CD4-positive, alpha-beta T cell treated with Interleukin-6 for 4 hours (primary cell): ENCODE measurements at regions not wholly inside any gene's neighbourhood (a gene's known extent, or its start where the extent isn't known, plus 50 kb on each side); places are given as distances from the start of the nearest gene placed in this dataset.
A peak's percentile ranks its signal among the peaks of the same experiment; 100 is the strongest.
"Not testable (repeated sequence)": the region's sequence is repeated elsewhere in the genome, so short reads cannot be mapped to it uniquely, and the experiment has no call there.

Source experiments
- DNase-seq: peaks from one replicate; pipeline ENCODE4 v3.0.0-alpha.2; 2020; ENCODE audit warnings: mixed read lengths

DNA sequence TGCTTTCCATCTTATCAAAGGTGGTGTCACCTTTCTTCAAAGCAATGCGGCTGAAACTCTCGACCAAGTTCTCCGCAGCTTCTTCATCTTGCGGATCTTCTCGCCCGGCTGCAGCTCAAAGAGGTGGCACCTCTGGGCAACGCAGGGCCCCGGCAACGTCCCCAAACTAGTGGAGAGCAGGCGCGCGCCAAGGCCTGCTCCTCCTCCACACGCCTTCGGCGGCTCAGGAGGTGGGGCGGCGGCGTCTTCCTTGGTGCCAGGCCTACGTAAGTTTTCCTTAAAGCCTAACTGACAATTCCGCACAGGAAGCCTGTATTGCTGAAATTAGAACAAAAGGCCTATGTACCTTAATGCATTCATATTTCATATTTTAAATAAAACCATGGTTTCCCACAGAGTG, 112.0 kb downstream of the TMX1 start:
- DNase-seq = no peak

GRCh38 chr14:51353901-51354300, 113.9 kb downstream of the TMX1 start:
- no peak for DNase-seq

DNA sequence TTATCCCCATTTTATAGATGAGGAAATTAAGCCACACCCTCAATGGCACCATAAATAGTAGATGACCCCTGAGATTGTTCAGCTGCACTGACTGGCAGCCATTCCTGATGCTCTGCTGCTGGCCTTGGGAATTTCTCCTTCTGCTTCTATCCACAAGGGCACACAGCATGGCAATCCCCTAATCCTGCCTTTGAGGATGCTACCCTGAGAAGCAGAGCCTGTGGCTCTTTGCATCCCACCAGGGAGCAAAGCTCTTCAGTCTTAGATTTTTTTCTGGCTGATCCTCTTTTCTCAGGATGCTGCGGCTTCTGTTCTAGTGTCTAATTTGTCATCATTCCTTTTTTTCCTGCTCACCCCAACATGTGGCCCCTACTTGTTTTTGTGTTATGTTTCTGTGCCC, 114.8 kb downstream of the TMX1 start:
- DNase-seq = no peak

GRCh38 chr14:51356381-51356780, 116.3 kb downstream of the TMX1 start:
- DNase-seq = no peak

DNA sequence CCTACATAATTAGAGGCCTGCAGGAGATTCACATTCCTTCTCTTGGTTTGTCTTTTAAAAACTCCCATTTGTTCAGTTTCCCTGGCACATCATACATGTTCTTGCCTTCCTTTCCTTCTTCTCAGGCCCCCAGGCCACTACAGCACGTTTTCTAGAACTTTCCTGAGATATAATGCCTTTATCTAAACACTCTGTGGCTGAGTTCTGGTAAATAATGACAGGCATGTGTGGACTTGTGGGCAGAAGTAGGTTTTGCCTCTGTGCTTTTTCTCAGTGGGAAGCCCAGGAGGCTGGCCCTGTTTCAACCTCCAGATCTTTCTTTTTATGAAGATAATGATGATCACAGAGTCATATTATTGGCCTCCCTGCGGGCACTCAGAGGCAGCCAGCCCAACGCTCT, 117.2 kb downstream of the TMX1 start:
- DNase-seq = no peak

GRCh38 chr14:51360592-51360991, 120.5 kb downstream of the TMX1 start:
- DNase-seq = no peak

DNA sequence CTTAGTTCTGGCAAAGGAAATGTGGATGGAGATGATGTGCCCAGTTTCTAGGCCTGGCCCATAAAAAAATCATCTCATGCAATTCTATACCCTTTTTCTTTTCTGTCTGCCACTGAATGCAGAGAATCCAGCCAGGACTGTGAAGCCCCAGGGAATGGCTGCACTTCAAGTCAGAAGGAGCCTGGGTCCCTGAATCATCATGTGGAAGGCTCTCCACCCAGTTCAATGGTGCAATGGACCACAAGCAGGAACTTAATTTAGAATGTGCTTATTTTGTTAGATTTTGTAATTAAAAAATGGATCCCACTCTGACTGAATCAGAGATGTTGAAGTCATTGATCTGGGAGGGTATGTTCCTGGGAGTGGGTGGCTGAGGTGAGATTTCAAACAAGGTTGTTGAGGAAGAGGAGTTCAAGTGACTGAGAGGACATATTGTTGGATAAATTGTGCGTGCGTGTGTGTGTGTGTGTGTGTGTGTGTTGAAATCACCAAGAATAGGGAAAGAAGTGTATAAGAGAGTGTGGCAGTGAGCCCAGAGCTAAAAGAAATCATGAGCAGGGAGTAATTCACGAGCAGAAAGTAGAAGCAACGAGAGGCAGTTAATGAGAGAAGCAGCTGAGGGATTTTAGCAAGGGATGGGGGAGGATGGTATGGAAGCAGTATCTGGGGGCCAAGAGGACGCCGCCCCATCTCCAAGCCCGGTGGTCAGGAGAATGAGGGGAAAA, 125.4 kb downstream of the TMX1 start:
- DNase-seq = no peak

DNA sequence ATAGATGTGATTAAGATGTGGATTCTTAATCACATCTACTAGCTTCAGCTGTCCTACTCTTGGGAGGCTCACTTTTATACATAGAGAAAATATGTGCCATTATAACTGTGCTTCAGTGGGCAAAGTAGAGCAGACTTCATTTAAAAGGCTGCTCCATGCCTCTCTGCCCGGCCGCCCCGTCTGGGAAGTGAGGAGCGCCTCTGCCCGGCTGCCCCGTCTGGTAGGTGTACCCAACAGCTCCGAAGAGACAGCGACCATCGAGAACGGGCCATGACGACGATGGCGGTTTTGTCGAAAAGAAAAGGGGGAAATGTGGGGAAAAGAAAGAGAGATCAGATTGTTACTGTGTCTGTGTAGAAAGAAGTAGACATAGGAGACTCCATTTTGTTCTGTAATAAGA, 126.4 kb downstream of the TMX1 start:
- not testable (repeated sequence) for DNase-seq

DNA sequence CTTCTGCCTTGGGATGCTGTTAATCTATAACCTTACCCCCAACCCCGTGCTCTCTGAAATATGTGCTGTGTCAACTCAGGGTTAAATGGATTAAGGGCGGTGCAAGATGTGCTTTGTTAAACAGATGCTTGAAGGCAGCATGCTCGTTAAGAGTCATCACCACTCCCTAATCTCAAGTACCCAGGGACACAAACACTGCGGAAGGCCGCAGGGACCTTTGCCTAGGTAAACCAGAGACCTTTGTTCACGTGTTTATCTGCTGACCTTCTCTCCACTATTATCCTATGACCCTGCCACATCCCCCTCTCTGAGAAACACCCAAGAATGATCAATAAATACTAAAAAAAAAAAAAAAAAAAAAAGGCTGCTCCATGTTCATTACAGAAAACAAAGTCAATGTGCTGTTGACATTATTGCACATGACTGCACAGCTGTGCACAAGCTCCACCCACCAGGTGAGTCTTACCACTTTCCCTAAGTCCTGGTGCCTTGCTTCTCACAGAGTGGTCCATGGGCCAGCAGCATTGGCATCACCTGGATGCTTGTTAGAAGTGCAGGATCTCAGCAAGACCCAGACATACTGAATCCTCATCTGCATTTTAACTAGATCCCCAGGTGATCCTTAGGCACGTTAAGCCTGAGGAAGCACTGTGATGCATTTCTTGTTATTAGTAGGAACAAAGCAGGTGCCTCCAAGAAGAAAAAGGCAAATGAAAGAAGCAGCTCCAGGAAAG, 127.0 kb downstream of the TMX1 start:
- not testable (repeated sequence) for DNase-seq

DNA sequence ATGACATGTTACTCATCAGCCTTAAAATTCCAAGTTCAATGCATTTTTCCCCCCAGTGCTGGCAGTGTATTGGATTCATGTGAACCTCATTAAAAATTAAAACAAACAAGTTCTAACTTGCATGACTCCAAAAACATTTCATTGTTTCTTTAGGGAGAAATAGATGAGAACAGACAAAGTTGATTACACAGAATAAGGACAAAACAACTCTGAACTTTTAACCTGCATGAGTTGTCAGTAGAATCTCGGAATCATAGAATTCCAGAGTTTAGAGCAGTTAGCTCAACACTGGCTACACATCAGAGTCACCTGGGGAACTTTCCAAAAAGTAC, 127.5 kb downstream of the TMX1 start:
- no peak for DNase-seq

- no peak for DNase-seq
Measured at GRCh38 chr14:51368721-51369163, 128.7 kb downstream of the TMX1 start.

DNA sequence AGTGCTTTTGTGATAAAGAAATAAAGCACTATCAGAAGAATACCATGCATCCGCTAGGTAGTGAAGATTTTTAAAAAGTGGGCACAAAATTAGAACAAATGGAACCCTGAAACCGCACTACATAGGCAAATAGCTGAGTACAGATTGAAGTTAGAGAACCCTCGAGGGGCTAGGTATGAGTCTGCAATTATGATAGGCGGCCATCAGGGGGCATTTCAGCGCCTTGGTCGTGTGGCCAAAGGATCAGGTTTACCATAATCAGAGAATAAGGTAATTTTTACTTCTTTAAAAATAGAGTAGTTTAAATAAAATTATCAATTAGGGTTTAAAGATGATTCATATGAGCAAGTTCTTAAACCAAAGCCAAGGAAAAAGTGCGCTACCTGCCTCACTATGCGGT, 129.8 kb downstream of the TMX1 start:
- DNase-seq = peak; percentile 35

- DNase-seq = no peak
Measured at GRCh38 chr14:51370758-51371386, 130.8 kb downstream of the TMX1 start.

- not testable (repeated sequence) for DNase-seq
Measured at GRCh38 chr14:51377186-51377585, 137.1 kb downstream of the TMX1 start.

DNA sequence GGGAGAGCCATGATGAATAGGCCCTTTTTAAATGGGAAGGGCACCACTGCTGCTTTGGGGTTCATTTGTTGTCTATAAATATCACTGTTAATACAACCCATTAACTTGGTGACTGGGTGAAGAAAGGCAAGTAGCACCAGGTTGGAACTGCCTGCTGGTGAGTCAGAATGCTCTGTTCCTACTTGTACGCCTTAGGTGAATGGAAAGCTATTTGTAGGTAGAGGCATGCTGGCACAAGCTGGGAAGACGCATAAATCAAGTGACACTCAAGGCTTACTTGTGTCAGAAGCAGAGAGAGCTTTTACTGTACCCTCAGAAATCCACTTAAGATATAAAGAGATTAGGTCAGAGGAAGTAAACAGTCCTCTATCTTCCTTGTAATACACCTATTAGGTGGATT, 142.5 kb downstream of the TMX1 start:
- DNase-seq = no peak

GRCh38 chr14:51386411-51386810, 146.4 kb downstream of the TMX1 start:
- no peak for DNase-seq

DNA sequence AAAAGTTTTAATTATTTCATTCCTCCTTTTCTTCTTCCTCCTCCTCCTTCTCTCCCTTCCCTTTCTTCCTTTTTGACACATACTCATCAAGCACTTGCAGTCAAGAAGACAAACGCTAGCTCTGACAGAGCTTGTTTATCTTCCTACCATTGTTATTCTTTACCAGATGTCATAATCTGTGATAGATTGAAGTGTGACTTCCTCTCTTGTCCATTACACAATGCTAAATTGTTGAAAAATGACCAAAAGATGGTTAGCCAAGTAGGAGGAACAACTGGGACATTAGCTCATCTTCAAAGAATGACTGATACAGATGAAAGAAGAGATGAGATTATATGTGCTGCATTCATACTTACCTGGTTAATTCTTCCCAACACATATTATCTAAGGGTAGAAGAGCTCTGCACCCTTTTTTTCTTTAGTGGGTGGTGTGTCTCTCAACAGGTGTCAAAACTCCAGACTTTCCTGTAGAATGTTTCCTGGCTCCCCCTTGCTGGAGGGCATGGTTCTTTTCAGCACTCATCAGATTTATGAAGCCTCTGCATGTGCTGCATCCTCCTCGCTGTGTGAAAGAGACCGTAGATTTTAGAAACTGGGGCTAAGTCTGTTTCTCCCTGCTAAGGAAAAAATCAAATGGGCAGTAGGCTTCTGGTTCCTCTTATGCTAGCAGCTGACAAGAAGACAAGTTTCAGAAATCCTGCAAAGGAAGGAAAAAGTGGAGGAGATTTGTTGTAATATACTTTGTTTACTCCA, 147.1 kb downstream of the TMX1 start:
- DNase-seq = no peak

DNA sequence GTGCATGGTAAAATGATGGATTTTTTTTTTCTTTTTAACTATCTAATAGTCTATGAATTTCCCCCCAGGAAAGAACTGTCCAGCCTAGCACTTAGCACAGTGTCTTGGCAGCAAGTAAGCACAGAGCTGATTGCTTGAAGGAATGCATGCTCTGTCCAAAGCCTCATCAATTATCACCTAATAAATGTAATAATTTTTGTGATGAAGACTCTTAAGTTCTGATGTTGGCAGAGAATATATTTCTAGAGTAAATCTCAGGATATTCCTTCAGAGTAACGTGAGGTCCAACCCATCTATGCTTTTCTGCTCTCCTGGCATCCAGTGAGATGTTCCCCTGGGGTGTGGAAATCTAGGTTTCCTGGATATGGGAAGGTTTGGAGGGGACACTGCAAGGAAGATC, 152.4 kb downstream of the TMX1 start:
- DNase-seq = no peak

DNA sequence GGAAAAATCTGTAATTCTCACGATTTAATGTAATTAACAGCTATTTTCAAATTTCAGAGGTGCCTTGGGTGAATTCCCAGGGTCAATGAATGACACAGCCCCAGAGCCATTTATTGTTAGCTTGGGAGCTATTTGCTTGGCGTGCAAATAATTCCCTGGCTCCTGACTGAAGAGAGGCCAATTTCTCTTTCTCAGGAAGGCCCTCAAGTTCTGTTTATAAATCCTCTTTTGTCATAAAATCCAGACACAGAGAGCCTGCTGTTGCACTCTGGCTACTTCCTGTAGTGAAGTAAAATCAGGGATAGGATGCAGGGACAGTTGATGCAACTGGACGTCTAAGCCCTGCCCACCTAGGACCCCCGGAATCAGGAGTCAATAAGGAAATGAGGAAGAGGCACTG, 154.3 kb downstream of the TMX1 start:
- no peak for DNase-seq

DNA sequence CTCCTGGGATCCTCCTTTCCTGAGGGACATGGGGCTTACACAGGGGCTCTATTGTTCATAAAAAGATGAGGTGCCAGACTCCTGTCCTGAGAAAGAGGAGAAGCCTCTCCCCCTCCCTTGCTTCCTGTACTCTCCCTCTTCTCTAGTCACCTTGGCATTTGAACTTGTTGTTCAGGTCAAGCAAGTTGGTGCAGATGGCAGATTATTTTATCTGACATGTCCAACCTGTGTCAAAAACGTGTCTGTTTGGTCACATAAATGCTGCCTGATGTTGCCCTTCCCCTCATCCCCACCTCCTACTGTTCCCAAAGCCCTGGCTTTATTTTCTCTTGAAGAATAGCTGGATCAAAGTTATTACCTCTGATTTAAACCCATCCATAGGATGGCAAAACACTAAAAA, 154.8 kb downstream of the TMX1 start:
- no peak for DNase-seq

DNA sequence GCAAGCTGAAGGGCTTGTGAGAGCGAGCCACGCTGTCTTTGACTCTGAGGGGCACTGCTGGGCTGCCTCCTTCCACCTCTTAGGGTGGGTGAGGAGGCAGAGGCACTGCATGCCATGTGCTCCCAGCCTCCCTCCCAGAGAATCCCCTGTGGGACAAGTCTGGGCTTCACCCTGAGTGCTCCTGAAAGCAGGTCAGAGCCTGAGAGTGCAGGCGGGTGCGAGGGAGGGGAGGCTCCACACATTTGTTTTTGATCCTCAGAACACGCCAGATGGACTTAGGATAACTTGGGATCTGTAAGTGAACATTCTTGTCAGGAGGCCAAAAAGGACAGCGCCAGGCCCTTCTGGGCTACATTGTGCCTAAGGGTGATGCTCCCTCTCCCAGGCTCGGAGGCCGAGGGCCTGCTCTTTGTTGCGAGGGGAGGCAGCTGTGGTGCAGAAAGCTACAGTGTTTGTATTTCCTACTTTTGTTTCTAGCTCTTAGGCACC, 155.4 kb downstream of the TMX1 start:
- no peak for DNase-seq

GRCh38 chr14:51396222-51396815, 156.3 kb downstream of the TMX1 start:
- DNase-seq = no peak

DNA sequence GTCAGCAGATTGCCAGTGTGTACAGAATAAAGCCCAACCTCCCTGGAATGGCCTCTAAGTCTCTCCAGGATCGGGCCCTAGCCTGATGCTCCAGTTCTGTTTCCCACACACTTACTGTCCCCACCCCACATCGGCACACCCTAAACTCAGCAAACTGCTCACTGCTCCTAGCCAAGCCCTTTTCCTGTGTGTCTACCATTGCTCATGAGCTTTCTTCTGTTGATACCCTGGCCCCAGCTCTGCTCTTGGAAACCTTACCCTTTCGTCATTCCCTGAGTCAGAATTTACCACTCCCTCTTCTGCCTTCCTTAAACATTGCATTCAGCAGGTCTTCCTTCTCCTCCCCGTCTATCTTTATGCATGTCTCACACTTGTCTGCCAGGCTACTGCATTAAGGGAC, 158.9 kb downstream of the TMX1 start:
- DNase-seq = no peak
